ENCODE measurements at regions not wholly inside any gene's neighbourhood (a gene's known extent, or its start where the extent isn't known, plus 50 kb on each side); places are given as distances from the start of the nearest gene placed in this dataset.
"Not testable (repeated sequence)": the region's sequence is repeated elsewhere in the genome, so short reads cannot be mapped to it uniquely, and the experiment has no call there.

- H2AFZ ChIP-seq (ENCODE audit: low read length); CTCF ChIA-PET (ENCODE audit: low intra/inter-chr PET ratio, low total read pairs); H3K36me3 ChIP-seq (replicated peaks in 1 of 2; ENCODE audit: control insufficient read depth in 1 of 2, insufficient read depth in 2 of 2, low read length in 2 of 2); H3K27me3 ChIP-seq (ENCODE audit: control insufficient read depth in 1 of 2, insufficient read depth in 2 of 2, low read length in 2 of 2); BruUV-seq (replicated peaks); intact Hi-C loops (cut with micrococcal nuclease; ENCODE audit: unreplicated experiment); H3K27ac ChIP-seq (ENCODE audit: extremely low read length, insufficient read depth, low read length); in situ Hi-C loops (cut with HindIII; ENCODE audit: extremely low pct_ligation_motif_present, low pct_unique_long_range_greater_than_20kb); H3K9ac ChIP-seq (ENCODE audit: insufficient read depth, low read depth, low read length); H4K20me1 ChIP-seq (ENCODE audit: insufficient read depth, low read length); H3K9me3 ChIP-seq (ENCODE audit: low read length); ATAC-seq; DNase-seq (ENCODE audit: low spot score); H3K4me3 ChIP-seq (replicated peaks in 1 of 3; ENCODE audit: insufficient read depth in 1 of 3, low read depth in 2 of 3, low read length in 3 of 3); H3K4me2 ChIP-seq (ENCODE audit: low read depth, low read length); H3K79me2 ChIP-seq (ENCODE audit: insufficient read depth, low read length); FAIRE-seq; POLR2A ChIA-PET: not testable (repeated sequence)
- H3K4me1 ChIP-seq (ENCODE audit: insufficient read depth, low read length) = peaks cover 17% of the 10 kb centered on the region
- TF ChIP-seq ZNF274 (CRISPR knock-in tag; IDR thresholded peaks at IDR 0.05) (0 out of 2 replicates have a peak, but pooled peaks have one; percentile 55), ZNF224 (CRISPR knock-in tag; IDR thresholded peaks at IDR 0.05) (peak; percentile 70; the same call in 1 of the 2 replicates), SETDB1 (CRISPR knock-in tag; IDR thresholded peaks at IDR 0.05; ENCODE audit: borderline replicate concordance) (peak; percentile 27; the same call in 1 of the 2 replicates), ZNF256 (CRISPR knock-in tag; conservative IDR thresholded peaks at IDR 0.05) (0 out of 2 replicates have a peak, but pooled peaks have one; percentile 50), ZNF709 (CRISPR knock-in tag; IDR thresholded peaks at IDR 0.05) (0 out of 2 replicates have a peak, but pooled peaks have one; percentile 17), ZNF547 (CRISPR knock-in tag; IDR thresholded peaks at IDR 0.05) (peak; percentile 28; the same call in 1 of the 2 replicates), EHMT2 (IDR thresholded peaks at IDR 0.05; ENCODE audit: borderline replicate concordance, low read depth, low read length) (0 out of 2 replicates have a peak, but pooled peaks have one; percentile 12), HOXD1 (CRISPR knock-in tag; IDR thresholded peaks at IDR 0.05) (0 out of 2 replicates have a peak, but pooled peaks have one; percentile 36)
- TF ChIP-seq, protein P1, sequence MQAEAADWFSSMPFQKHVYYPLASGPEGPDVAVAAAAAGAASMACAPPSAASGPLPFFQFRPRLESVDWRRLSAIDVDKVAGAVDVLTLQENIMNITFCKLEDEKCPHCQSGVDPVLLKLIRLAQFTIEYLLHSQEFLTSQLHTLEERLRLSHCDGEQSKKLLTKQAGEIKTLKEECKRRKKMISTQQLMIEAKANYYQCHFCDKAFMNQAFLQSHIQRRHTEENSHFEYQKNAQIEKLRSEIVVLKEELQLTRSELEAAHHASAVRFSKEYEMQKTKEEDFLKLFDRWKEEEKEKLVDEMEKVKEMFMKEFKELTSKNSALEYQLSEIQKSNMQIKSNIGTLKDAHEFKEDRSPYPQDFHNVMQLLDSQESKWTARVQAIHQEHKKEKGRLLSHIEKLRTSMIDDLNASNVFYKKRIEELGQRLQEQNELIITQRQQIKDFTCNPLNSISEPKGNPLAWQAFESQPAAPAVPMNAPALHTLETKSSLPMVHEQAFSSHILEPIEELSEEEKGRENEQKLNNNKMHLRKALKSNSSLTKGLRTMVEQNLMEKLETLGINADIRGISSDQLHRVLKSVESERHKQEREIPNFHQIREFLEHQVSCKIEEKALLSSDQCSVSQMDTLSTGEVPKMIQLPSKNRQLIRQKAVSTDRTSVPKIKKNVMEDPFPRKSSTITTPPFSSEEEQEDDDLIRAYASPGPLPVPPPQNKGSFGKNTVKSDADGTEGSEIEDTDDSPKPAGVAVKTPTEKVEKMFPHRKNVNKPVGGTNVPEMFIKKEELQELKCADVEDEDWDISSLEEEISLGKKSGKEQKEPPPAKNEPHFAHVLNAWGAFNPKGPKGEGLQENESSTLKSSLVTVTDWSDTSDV (CRISPR knock-in tag; IDR thresholded peaks at IDR 0.05) = 0 out of 2 replicates have a peak, but pooled peaks have one; percentile 46
- 67% methylated on average over 1 of the region's 1 CpG for WGBS (ENCODE audit: low lambda C conversion rate)
These were observed 296.1 kb downstream of the TTC6 start for GRCh38 chr14:37891500-37891899.
